PC-9 (cell line): ENCODE measurements at regions not wholly inside any gene's neighbourhood (a gene's known extent, or its start where the extent isn't known, plus 50 kb on each side); places are given as distances from the start of the nearest gene placed in this dataset.

Source experiments
- BruUV-seq: library from RNA; stranded (reverse); fragments of 400-500 nt; replicated peaks from 2 replicates; lab custom pipeline; 2021; lab: Mats Ljungman, UMichigan
- CTCF ChIA-PET: fragments of 300-600 bp; sonication (Branson Sonifier 250); formaldehyde crosslinking; loops from one replicate; lab custom pipeline; 2022; ENCODE audit warnings: antibody characterized with exemption; lab: Charles Lee
- POLR2A ChIA-PET: fragments of 300-600 bp; sonication (Branson Sonifier 250); formaldehyde crosslinking; loops from one replicate; lab custom pipeline; 2022; ENCODE audit warnings: antibody characterized with exemption; ENCODE audit not compliant: unreplicated experiment; lab: Charles Lee
- DNase-seq, 2 experiments: peaks; one replicate each; pipeline versions ENCODE4 v3.0.0 to v3.0.0-alpha.2; 2015 to 2022; ENCODE audit warnings: mixed read lengths in 1 of 2
- H2AFZ ChIP-seq: fragments of 200-600 bp; sonication (generic); 2 replicates; pipeline ENCODE4 v1.8.1; 2017; ENCODE audit warnings: antibody characterized with exemption
- H3F3A ChIP-seq: fragments of 200-600 bp; sonication (generic); 2 replicates; pipeline ENCODE4 v1.8.1; 2017; ENCODE audit warnings: antibody characterized with exemption, mild to moderate bottlenecking, low read depth; ENCODE audit not compliant: insufficient read depth
- H3K27ac ChIP-seq: fragments of 200-600 bp; sonication (generic); 2 replicates; pipeline ENCODE4 v1.6.1; 2016; ENCODE audit warnings: mixed run types
- H3K27me3 ChIP-seq: fragments of 200-600 bp; sonication (generic); 2 replicates; pipeline ENCODE4 v1.6.1; 2016; ENCODE audit warnings: low read depth, mixed run types; ENCODE audit not compliant: insufficient read depth
- H3K36me3 ChIP-seq: fragments of 200-600 bp; sonication (generic); 2 replicates; pipeline ENCODE4 v1.6.1; 2016; ENCODE audit warnings: low read depth, mixed run types
- H3K4me1 ChIP-seq: fragments of 200-600 bp; sonication (generic); replicated peaks from 2 replicates; pipeline ENCODE4 v1.6.1; 2016; ENCODE audit warnings: mixed run types; ENCODE audit not compliant: insufficient read depth
- H3K4me2 ChIP-seq: fragments of 200-600 bp; sonication (generic); 2 replicates; pipeline ENCODE4 v1.6.1; 2017; ENCODE audit warnings: mixed run types
- H3K4me3 ChIP-seq: fragments of 200-600 bp; sonication (generic); 2 replicates; pipeline ENCODE4 v1.6.1; 2016; ENCODE audit warnings: mixed run types
- H3K79me2 ChIP-seq: fragments of 200-600 bp; sonication (generic); 2 replicates; pipeline ENCODE4 v1.6.1; 2017; ENCODE audit warnings: low read depth, mixed run types
- H3K9me2 ChIP-seq: fragments of 200-600 bp; sonication (generic); 2 replicates; pipeline ENCODE4 v1.8.1; 2017; ENCODE audit warnings: mild to moderate bottlenecking; ENCODE audit not compliant: insufficient read depth
- H3K9me3 ChIP-seq: fragments of 200-600 bp; sonication (generic); 2 replicates; pipeline ENCODE4 v1.8.1; 2016; ENCODE audit warnings: low read depth; ENCODE audit not compliant: insufficient read depth
- H4K20me1 ChIP-seq: fragments of 200-600 bp; sonication (generic); 2 replicates; pipeline ENCODE4 v1.8.1; 2017; ENCODE audit not compliant: insufficient read depth
- EZH2 ChIP-seq: fragments of 200-600 bp; sonication (generic); IDR thresholded peaks from 2 replicates; pipeline ENCODE4 v1.8.0; 2017; ENCODE audit warnings: antibody characterized with exemption, low read depth
- intact Hi-C: fragments of 100-400 bp; cut with micrococcal nuclease; formaldehyde crosslinking; loops from one replicate; pipeline ENCODE4 v1.10.0; 2022; ENCODE audit not compliant: unreplicated experiment
- TF ChIP-seq, protein P1 (sequence below): fragments of 200-600 bp; sonication (generic); conservative IDR thresholded peaks from 2 replicates; pipeline ENCODE4 v1.6.1; 2017; ENCODE audit warnings: mixed run types, antibody characterized with exemption, mild to moderate bottlenecking, moderate library complexity

- Histone ChIP-seq H3K4me2 (no peak overlapping the region), H3K79me2 (no peaks in the 10 kb centered on the region), H3K9me3 (no peaks in the 10 kb centered on the region), H4K20me1 (no peaks in the 10 kb centered on the region), H3K4me1 (no peaks in the 10 kb centered on the region), H3K36me3 (no peaks in the 10 kb centered on the region), H3K27me3 (peaks cover 5% of the 10 kb centered on the region; the same call in 1 of the 2 replicates), H3K27ac (no peak overlapping the region), H3K4me3 (no peak overlapping the region), H3F3A (peaks cover 4% of the 10 kb centered on the region; the same call in 1 of the 2 replicates), H3K9me2 (no peaks in the 10 kb centered on the region), H2AFZ (no peak overlapping the region)
- no TSS peak for BruUV-seq
- CTCF ChIA-PET: no interaction called here
- intact Hi-C loops: no loop called here
- POLR2A ChIA-PET: no interaction called here
- DNase-seq: no peak
- TF ChIP-seq, protein P1, sequence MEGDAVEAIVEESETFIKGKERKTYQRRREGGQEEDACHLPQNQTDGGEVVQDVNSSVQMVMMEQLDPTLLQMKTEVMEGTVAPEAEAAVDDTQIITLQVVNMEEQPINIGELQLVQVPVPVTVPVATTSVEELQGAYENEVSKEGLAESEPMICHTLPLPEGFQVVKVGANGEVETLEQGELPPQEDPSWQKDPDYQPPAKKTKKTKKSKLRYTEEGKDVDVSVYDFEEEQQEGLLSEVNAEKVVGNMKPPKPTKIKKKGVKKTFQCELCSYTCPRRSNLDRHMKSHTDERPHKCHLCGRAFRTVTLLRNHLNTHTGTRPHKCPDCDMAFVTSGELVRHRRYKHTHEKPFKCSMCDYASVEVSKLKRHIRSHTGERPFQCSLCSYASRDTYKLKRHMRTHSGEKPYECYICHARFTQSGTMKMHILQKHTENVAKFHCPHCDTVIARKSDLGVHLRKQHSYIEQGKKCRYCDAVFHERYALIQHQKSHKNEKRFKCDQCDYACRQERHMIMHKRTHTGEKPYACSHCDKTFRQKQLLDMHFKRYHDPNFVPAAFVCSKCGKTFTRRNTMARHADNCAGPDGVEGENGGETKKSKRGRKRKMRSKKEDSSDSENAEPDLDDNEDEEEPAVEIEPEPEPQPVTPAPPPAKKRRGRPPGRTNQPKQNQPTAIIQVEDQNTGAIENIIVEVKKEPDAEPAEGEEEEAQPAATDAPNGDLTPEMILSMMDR: no peak
- TF ChIP-seq EZH2: no peak
Observed at GRCh38 chr3:150064971-150065370, 94.3 kb upstream of the PFN2 start.

- Histone ChIP-seq H3K27ac (no peak overlapping the region), H3K4me1 (no peaks in the 10 kb centered on the region), H3K36me3 (no peaks in the 10 kb centered on the region), H3K79me2 (no peaks in the 10 kb centered on the region), H3K9me2 (no peaks in the 10 kb centered on the region), H3K4me2 (no peak overlapping the region), H3K4me3 (no peak overlapping the region), H3F3A (peaks cover 4% of the 10 kb centered on the region; the same call in 1 of the 2 replicates), H3K27me3 (no peaks in the 10 kb centered on the region; the same call in 1 of the 2 replicates), H2AFZ (no peak overlapping the region), H4K20me1 (no peaks in the 10 kb centered on the region), H3K9me3 (no peaks in the 10 kb centered on the region)
- intact Hi-C loops: no loop called here
- ChIA-PET CTCF (no interaction called here), POLR2A (no interaction called here)
- DNase-seq: no peak
- no TSS peak for BruUV-seq
- no peak for TF ChIP-seq EZH2
- TF ChIP-seq, protein P1: no peak
Observed at GRCh38 chr3:150063237-150063636, 92.5 kb upstream of the PFN2 start.

- CTCF ChIA-PET: no interaction called here
- Histone ChIP-seq H3K36me3 (no peaks in the 10 kb centered on the region), H3K4me3 (no peak overlapping the region), H2AFZ (no peak overlapping the region), H3K79me2 (no peaks in the 10 kb centered on the region), H3K27ac (no peak overlapping the region), H3K27me3 (no peaks in the 10 kb centered on the region; the same call in 1 of the 2 replicates), H3K9me3 (no peaks in the 10 kb centered on the region), H3K9me2 (no peaks in the 10 kb centered on the region), H4K20me1 (no peaks in the 10 kb centered on the region), H3K4me2 (peak overlapping the region; percentile 31; the same call in 1 of the 2 replicates), H3K4me1 (no peaks in the 10 kb centered on the region), H3F3A (peaks cover 4% of the 10 kb centered on the region; the same call in 1 of the 2 replicates)
- no peak for DNase-seq
- TF ChIP-seq, protein P1: no peak
- no peak for TF ChIP-seq EZH2
- BruUV-seq: no TSS peak
- POLR2A ChIA-PET: no interaction called here
- intact Hi-C loops: no loop called here
Observed at GRCh38 chr3:150062492-150062891, 91.8 kb upstream of the PFN2 start.
